ENCODE measurements at regions not wholly inside any gene's neighbourhood (a gene's known extent, or its start where the extent isn't known, plus 50 kb on each side); places are given as distances from the start of the nearest gene placed in this dataset.

GRCh38 chr2:234241656-234242458 lies 191.4 kb downstream of the SPP2 start:
- Histone ChIP-seq H3K27ac (no peak overlapping the region), H3K9me3 (ENCODE audit: low read depth, low read length) (no peaks in the 10 kb centered on the region), H3K9ac (ENCODE audit: insufficient read length) (no peak overlapping the region), H3K4me3 (no peak overlapping the region), H3K36me3 (ENCODE audit: insufficient read depth, low read length) (no peaks in the 10 kb centered on the region)
- no peak for DNase-seq (ENCODE audit: low read depth, low spot score)
- TF ChIP-seq POLR2AphosphoS5 (IDR thresholded peaks at IDR 0.05; ENCODE audit: borderline replicate concordance, low read depth, low read length) (no peak), FOXP2 (optimal IDR thresholded peaks at IDR 0.05; ENCODE audit: control extremely low read depth, extremely low read length, insufficient read depth) (no peak), EZH2 (IDR thresholded peaks at IDR 0.05) (no peak)

GRCh38 chr2:234240917-234241316 lies 190.4 kb downstream of the SPP2 start:
- H3K36me3 ChIP-seq (ENCODE audit: insufficient read depth, low read length), result no peaks in the 10 kb centered on the region
- H3K9me3 ChIP-seq (ENCODE audit: low read depth, low read length), result no peaks in the 10 kb centered on the region
- no peak overlapping the region for H3K27ac ChIP-seq
- no peak for DNase-seq (ENCODE audit: low read depth, low spot score)
- TF ChIP-seq FOXP2 (optimal IDR thresholded peaks at IDR 0.05; ENCODE audit: control extremely low read depth, extremely low read length, insufficient read depth) (no peak), POLR2AphosphoS5 (IDR thresholded peaks at IDR 0.05; ENCODE audit: borderline replicate concordance, low read depth, low read length) (no peak), EZH2 (IDR thresholded peaks at IDR 0.05) (no peak)
- no peak overlapping the region for H3K9ac ChIP-seq (ENCODE audit: insufficient read length)
- H3K4me3 ChIP-seq, result no peak overlapping the region

- no peaks in the 10 kb centered on the region for H3K36me3 ChIP-seq (ENCODE audit: insufficient read depth, low read length)
- no peak overlapping the region for H3K27ac ChIP-seq
- no peak overlapping the region for H3K9ac ChIP-seq (ENCODE audit: insufficient read length)
- H3K9me3 ChIP-seq (ENCODE audit: low read depth, low read length), result no peaks in the 10 kb centered on the region
- TF ChIP-seq EZH2 (IDR thresholded peaks at IDR 0.05) (no peak), FOXP2 (optimal IDR thresholded peaks at IDR 0.05; ENCODE audit: control extremely low read depth, extremely low read length, insufficient read depth) (no peak), POLR2AphosphoS5 (IDR thresholded peaks at IDR 0.05; ENCODE audit: borderline replicate concordance, low read depth, low read length) (no peak)
- no peak for DNase-seq (ENCODE audit: low read depth, low spot score)
- no peak overlapping the region for H3K4me3 ChIP-seq
Measured at GRCh38 chr2:234235191-234235590, 184.7 kb downstream of the SPP2 start.

GRCh38 chr2:234231460-234231859 lies 181.0 kb downstream of the SPP2 start:
- H3K27ac ChIP-seq, result no peak overlapping the region
- no peak overlapping the region for H3K4me3 ChIP-seq
- no peak overlapping the region for H3K9ac ChIP-seq (ENCODE audit: insufficient read length)
- TF ChIP-seq EZH2 (IDR thresholded peaks at IDR 0.05) (no peak), POLR2AphosphoS5 (IDR thresholded peaks at IDR 0.05; ENCODE audit: borderline replicate concordance, low read depth, low read length) (no peak), FOXP2 (optimal IDR thresholded peaks at IDR 0.05; ENCODE audit: control extremely low read depth, extremely low read length, insufficient read depth) (no peak)
- H3K36me3 ChIP-seq (ENCODE audit: insufficient read depth, low read length), result no peaks in the 10 kb centered on the region
- no peak for DNase-seq (ENCODE audit: low read depth, low spot score)
- H3K9me3 ChIP-seq (ENCODE audit: low read depth, low read length), result no peaks in the 10 kb centered on the region

- H3K27ac ChIP-seq, result no peak overlapping the region
Measured at GRCh38 chr2:234219046-234219310, 168.5 kb downstream of the SPP2 start.

GRCh38 chr2:234218266-234219045 lies 168.0 kb downstream of the SPP2 start:
- H3K9ac ChIP-seq (ENCODE audit: insufficient read length), result no peak overlapping the region
- peak overlapping the region; percentile 50 for H3K4me3 ChIP-seq
- no peaks in the 10 kb centered on the region for H3K36me3 ChIP-seq (ENCODE audit: insufficient read depth, low read length)
- H3K27ac ChIP-seq, result no peak overlapping the region
- DNase-seq (ENCODE audit: low read depth, low spot score), result no peak
- H3K9me3 ChIP-seq (ENCODE audit: low read depth, low read length), result no peaks in the 10 kb centered on the region
- TF ChIP-seq EZH2 (IDR thresholded peaks at IDR 0.05), result no peak
- no peak for TF ChIP-seq FOXP2 (optimal IDR thresholded peaks at IDR 0.05; ENCODE audit: control extremely low read depth, extremely low read length, insufficient read depth)
- no peak for TF ChIP-seq POLR2AphosphoS5 (IDR thresholded peaks at IDR 0.05; ENCODE audit: borderline replicate concordance, low read depth, low read length)

More at GRCh38 chr2:234219046-234219310, 168.5 kb downstream of the SPP2 start:
- H3K36me3 ChIP-seq (ENCODE audit: insufficient read depth, low read length), result no peaks in the 10 kb centered on the region
- peak overlapping the region; percentile 50; the same call in 1 of the 2 replicates for H3K4me3 ChIP-seq
- H3K9me3 ChIP-seq (ENCODE audit: low read depth, low read length), result no peaks in the 10 kb centered on the region
- TF ChIP-seq POLR2AphosphoS5 (IDR thresholded peaks at IDR 0.05; ENCODE audit: borderline replicate concordance, low read depth, low read length) (no peak), FOXP2 (optimal IDR thresholded peaks at IDR 0.05; ENCODE audit: control extremely low read depth, extremely low read length, insufficient read depth) (no peak), EZH2 (IDR thresholded peaks at IDR 0.05) (no peak)
- H3K9ac ChIP-seq (ENCODE audit: insufficient read length), result no peak overlapping the region
- DNase-seq (ENCODE audit: low read depth, low spot score), result no peak

- no peak overlapping the region for H3K27ac ChIP-seq
- DNase-seq (ENCODE audit: low read depth, low spot score), result no peak
- no peaks in the 10 kb centered on the region for H3K36me3 ChIP-seq (ENCODE audit: insufficient read depth, low read length)
- no peaks in the 10 kb centered on the region for H3K9me3 ChIP-seq (ENCODE audit: low read depth, low read length)
- TF ChIP-seq FOXP2 (optimal IDR thresholded peaks at IDR 0.05; ENCODE audit: control extremely low read depth, extremely low read length, insufficient read depth) (no peak), POLR2AphosphoS5 (IDR thresholded peaks at IDR 0.05; ENCODE audit: borderline replicate concordance, low read depth, low read length) (no peak), EZH2 (IDR thresholded peaks at IDR 0.05) (no peak)
- H3K4me3 ChIP-seq, result no peak overlapping the region
- no peak overlapping the region for H3K9ac ChIP-seq (ENCODE audit: insufficient read length)
Measured at GRCh38 chr2:234212534-234212933, 162.0 kb downstream of the SPP2 start.

- Histone ChIP-seq H3K9ac (ENCODE audit: insufficient read length) (no peak overlapping the region), H3K4me3 (peak overlapping the region; percentile 37), H3K36me3 (ENCODE audit: insufficient read depth, low read length) (no peaks in the 10 kb centered on the region), H3K9me3 (ENCODE audit: low read depth, low read length) (no peaks in the 10 kb centered on the region), H3K27ac (no peak overlapping the region)
- no peak for DNase-seq (ENCODE audit: low read depth, low spot score)
- no peak for TF ChIP-seq FOXP2 (optimal IDR thresholded peaks at IDR 0.05; ENCODE audit: control extremely low read depth, extremely low read length, insufficient read depth)
- TF ChIP-seq EZH2 (IDR thresholded peaks at IDR 0.05), result no peak
- TF ChIP-seq POLR2AphosphoS5 (IDR thresholded peaks at IDR 0.05; ENCODE audit: borderline replicate concordance, low read depth, low read length), result no peak
Measured at GRCh38 chr2:234211797-234212196, 161.3 kb downstream of the SPP2 start.
